ENCODE measurements at regions not wholly inside any gene's neighbourhood (a gene's known extent, or its start where the extent isn't known, plus 50 kb on each side); places are given as distances from the start of the nearest gene placed in this dataset.

DNA sequence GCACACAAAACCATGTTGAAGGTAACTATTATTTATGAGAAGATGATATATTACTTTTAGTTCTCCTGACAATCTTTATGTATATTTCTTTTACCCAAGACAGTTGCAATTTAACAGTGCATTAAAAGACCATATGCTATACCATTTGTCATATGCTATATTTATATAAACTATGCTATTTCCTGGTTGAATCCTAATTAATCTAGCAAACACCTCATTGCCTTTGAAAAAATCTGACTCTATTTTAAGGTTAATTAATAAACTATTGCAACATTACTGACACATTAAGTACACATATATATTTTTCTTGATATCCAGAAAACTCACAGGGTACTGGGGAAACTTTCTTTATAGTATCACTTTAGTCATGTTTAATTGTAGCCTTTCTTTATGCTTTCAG is 649.4 kb upstream of the PCDH20 start:
- H3K36me3 ChIP-seq (ENCODE audit: insufficient read depth in 1 of 2, low read depth in 1 of 2), result no peaks in the 10 kb centered on the region
- no peaks in the 10 kb centered on the region for H3K4me1 ChIP-seq
- ATAC-seq, result no peak
- no peak overlapping the region for H3K27ac ChIP-seq
- no peak for DNase-seq
- TF ChIP-seq, protein P1, sequence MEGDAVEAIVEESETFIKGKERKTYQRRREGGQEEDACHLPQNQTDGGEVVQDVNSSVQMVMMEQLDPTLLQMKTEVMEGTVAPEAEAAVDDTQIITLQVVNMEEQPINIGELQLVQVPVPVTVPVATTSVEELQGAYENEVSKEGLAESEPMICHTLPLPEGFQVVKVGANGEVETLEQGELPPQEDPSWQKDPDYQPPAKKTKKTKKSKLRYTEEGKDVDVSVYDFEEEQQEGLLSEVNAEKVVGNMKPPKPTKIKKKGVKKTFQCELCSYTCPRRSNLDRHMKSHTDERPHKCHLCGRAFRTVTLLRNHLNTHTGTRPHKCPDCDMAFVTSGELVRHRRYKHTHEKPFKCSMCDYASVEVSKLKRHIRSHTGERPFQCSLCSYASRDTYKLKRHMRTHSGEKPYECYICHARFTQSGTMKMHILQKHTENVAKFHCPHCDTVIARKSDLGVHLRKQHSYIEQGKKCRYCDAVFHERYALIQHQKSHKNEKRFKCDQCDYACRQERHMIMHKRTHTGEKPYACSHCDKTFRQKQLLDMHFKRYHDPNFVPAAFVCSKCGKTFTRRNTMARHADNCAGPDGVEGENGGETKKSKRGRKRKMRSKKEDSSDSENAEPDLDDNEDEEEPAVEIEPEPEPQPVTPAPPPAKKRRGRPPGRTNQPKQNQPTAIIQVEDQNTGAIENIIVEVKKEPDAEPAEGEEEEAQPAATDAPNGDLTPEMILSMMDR (IDR thresholded peaks at IDR 0.05), result no peak
- no peak overlapping the region for H3K4me3 ChIP-seq
- intact Hi-C loops (cut with DNase I), result no loop called here
- peaks cover 5% of the 10 kb centered on the region for H3K9me3 ChIP-seq
- no peaks in the 10 kb centered on the region for H3K27me3 ChIP-seq (ENCODE audit: insufficient read depth in 3 of 3, low read length in 2 of 3)

DNA sequence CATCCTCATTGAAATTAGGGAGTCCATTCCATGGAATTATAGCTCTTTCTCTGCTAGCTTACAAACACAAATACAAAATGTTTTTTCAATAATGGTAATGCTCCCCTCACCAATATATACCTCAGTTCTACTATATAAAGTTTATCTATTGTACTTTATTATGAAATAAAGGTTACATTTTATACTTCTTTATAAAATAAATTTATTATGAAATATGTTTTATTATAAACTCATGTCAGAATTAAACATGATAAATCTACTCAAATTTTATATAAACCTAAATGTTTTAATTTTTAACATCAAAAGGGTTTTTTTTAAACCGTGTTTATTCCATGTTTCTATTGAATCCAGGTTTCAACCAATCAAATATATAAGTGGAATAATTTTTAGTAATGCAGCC is 646.1 kb upstream of the PCDH20 start:
- Histone ChIP-seq H3K36me3 (ENCODE audit: insufficient read depth in 1 of 2, low read depth in 1 of 2) (no peaks in the 10 kb centered on the region), H3K4me3 (no peak overlapping the region), H3K27me3 (ENCODE audit: insufficient read depth in 3 of 3, low read length in 2 of 3) (no peaks in the 10 kb centered on the region), H3K27ac (no peak overlapping the region), H3K4me1 (no peaks in the 10 kb centered on the region), H3K9me3 (peaks cover 5% of the 10 kb centered on the region)
- 72 to 78% (median 76%) methylated on average over 1 of the region's 1 CpG for WGBS, 3 donors
- ATAC-seq, result no peak
- intact Hi-C loops (cut with DNase I), result no loop called here
- no peak for DNase-seq
- TF ChIP-seq, protein P1 (IDR thresholded peaks at IDR 0.05), result no peak

DNA sequence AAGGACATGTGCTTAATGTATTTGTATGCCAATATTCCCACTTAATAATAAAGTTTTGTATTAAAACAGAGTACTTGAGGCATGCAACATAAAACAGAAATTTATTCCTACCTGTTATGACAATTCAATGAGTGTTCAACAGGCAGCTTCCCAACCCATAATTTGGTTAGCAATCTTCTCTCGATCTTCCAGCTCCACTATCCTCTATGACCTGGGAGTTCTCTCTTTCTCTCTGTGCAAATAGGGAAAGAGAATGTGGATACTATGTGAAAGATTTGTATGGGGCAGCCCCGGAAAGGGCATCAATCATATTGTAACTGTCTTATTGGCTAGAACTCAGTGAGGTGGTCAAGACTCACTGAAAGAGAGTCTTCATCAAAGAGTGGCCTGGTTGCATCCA is 644.9 kb upstream of the PCDH20 start:
- no peaks in the 10 kb centered on the region for H3K36me3 ChIP-seq (ENCODE audit: insufficient read depth in 1 of 2, low read depth in 1 of 2)
- intact Hi-C loops (cut with DNase I), result no loop called here
- H3K27me3 ChIP-seq (ENCODE audit: insufficient read depth in 3 of 3, low read length in 2 of 3), result no peaks in the 10 kb centered on the region
- DNase-seq (no peak), ATAC-seq (no peak)
- H3K4me1 ChIP-seq, result no peaks in the 10 kb centered on the region
- WGBS, 3 donors, result 90 to 94% (median 93%) methylated on average over 2 of the region's 2 CpGs
- H3K27ac ChIP-seq, result no peak overlapping the region
- TF ChIP-seq, protein P1 (IDR thresholded peaks at IDR 0.05), result no peak
- H3K9me3 ChIP-seq, result peaks cover 5% of the 10 kb centered on the region
- H3K4me3 ChIP-seq, result no peak overlapping the region

DNA sequence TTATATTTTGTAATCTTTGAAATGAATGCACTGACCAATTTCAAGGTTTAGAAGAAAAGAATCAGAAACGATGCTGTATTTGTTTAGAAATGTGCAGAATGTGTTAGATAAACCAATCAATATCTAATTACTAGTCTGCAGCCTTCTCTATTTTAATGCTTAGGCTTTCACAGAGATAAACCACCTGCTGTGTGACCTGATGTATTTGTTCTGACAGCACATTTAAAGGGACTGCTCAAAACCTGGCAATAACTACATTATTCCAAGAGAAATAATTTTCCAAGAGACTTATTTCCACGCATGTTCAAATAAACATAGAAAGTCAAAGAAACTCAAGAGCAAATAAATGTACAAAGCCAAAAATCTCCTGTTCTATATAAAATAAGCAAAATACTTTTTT is 641.6 kb upstream of the PCDH20 start:
- H3K9me3 ChIP-seq, result no peaks in the 10 kb centered on the region
- no peaks in the 10 kb centered on the region for H3K27me3 ChIP-seq (ENCODE audit: insufficient read depth in 3 of 3, low read length in 2 of 3)
- H3K27ac ChIP-seq, result no peak overlapping the region
- TF ChIP-seq, protein P1 (IDR thresholded peaks at IDR 0.05), result no peak
- no peaks in the 10 kb centered on the region for H3K4me1 ChIP-seq
- no peak overlapping the region for H3K4me3 ChIP-seq
- intact Hi-C loops (cut with DNase I), result no loop called here
- H3K36me3 ChIP-seq (ENCODE audit: insufficient read depth in 1 of 2, low read depth in 1 of 2), result no peaks in the 10 kb centered on the region
- ATAC-seq (no peak), DNase-seq (no peak)
- WGBS, 3 donors, result 49 to 58% (median 53%) methylated on average over 2 of the region's 2 CpGs

DNA sequence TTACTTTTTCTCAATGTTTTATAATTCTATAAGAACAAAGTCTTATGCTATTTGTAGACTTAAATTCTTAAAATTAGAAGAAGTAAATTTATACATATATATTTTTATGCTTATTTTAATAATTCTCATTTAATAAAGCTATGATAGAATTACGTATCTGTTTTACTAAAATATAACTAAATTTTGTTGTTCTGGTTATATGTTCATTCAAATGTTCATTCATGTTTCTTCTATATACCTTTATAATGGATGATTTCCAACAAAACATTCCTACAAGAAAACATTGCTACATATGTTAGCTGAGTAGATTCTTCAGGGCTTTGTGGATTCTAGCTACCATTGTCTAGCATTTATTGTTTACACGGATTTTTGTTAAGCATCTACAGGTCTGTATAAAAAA is 634.3 kb upstream of the PCDH20 start:
- ATAC-seq (no peak), DNase-seq (no peak)
- H3K9me3 ChIP-seq, result no peaks in the 10 kb centered on the region
- no peaks in the 10 kb centered on the region for H3K4me1 ChIP-seq
- no peak overlapping the region for H3K4me3 ChIP-seq
- 83 to 92% (median 85%) methylated on average over 2 of the region's 2 CpGs for WGBS, 3 donors
- no peak overlapping the region for H3K27ac ChIP-seq
- no peaks in the 10 kb centered on the region for H3K36me3 ChIP-seq (ENCODE audit: insufficient read depth in 1 of 2, low read depth in 1 of 2)
- no peaks in the 10 kb centered on the region for H3K27me3 ChIP-seq (ENCODE audit: insufficient read depth in 3 of 3, low read length in 2 of 3)
- TF ChIP-seq, protein P1 (IDR thresholded peaks at IDR 0.05), result no peak
- intact Hi-C loops (cut with DNase I), result no loop called here

Data from psoas muscle (tissue), 7 donors.